ENCODE measurements at regions not wholly inside any gene's neighbourhood (a gene's known extent, or its start where the extent isn't known, plus 50 kb on each side); places are given as distances from the start of the nearest gene placed in this dataset.

DNA sequence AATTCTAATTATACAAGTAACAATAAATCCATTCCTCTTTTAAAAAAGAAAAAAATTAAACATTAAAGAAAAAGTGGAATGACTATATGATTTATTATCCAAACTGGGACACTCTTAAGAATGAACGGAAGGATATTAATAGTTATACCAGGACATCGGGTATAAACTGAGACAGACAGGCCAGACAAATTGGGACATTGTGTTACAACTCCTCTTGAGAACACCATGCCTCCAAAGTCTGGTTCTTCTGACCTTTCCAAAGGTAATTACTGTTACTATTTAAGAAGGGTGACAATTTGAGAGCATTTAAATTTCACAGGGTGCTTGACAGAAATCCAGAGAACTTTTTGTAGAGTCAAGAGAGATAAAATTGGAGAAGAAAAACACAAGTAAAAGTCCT is 132.1 kb upstream of the MARCHF11 start:
- Histone ChIP-seq H3K27ac (no peak overlapping the region), H3K36me3 (no peaks in the 10 kb centered on the region), H3K27me3 (no peaks in the 10 kb centered on the region), H3K4me3 (no peak overlapping the region), H3K9me3 (peaks cover 3% of the 10 kb centered on the region), H3K4me1 (no peaks in the 10 kb centered on the region)
- TF ChIP-seq CTCF (IDR thresholded peaks at IDR 0.05) (no peak), POLR2A (IDR thresholded peaks at IDR 0.05) (no peak), POLR2AphosphoS5 (IDR thresholded peaks at IDR 0.05; ENCODE audit: insufficient read depth in 1 of 2, low read depth in 1 of 2) (no peak)
- intact Hi-C loops (cut with DNase I), result no loop called here
- DNase-seq (ENCODE audit: extremely low spot score in 2 of 2), result no peak

- H3K9me3 ChIP-seq, result no peaks in the 10 kb centered on the region
- H3K27me3 ChIP-seq, result no peaks in the 10 kb centered on the region
- H3K4me1 ChIP-seq, result no peaks in the 10 kb centered on the region
- H3K27ac ChIP-seq, result no peak overlapping the region
- intact Hi-C loops (cut with DNase I), result no loop called here
- H3K4me3 ChIP-seq, result no peak overlapping the region
- DNase-seq (ENCODE audit: extremely low spot score in 2 of 2), result no peak
- no peaks in the 10 kb centered on the region for H3K36me3 ChIP-seq
- TF ChIP-seq CTCF (IDR thresholded peaks at IDR 0.05), result no peak
- TF ChIP-seq POLR2A (IDR thresholded peaks at IDR 0.05), result no peak
- TF ChIP-seq POLR2AphosphoS5 (IDR thresholded peaks at IDR 0.05; ENCODE audit: insufficient read depth in 1 of 2, low read depth in 1 of 2), result no peak
These were observed 127.2 kb upstream of the MARCHF11 start for GRCh38 chr5:16306812-16307211.

DNA sequence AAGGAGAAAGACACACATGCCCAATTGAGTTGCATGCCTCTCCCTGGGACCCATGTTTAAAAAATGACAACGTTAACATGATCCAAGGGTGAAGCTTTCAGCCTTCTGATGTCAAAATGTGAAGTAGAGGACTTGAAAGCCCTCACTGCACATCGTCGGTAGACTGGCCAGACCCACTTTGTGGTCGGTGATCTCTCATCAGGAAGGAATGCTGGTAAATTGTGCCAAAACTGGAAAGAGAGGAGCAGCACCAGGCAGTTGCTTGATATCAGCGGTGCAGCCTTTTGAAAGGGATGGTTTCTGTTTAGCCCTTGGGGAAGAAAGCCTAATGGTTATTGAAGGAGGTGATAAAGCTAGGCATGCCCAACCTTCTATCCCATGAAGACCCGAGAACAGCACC is 125.3 kb upstream of the MARCHF11 start:
- TF ChIP-seq POLR2A (IDR thresholded peaks at IDR 0.05), result no peak
- TF ChIP-seq CTCF (IDR thresholded peaks at IDR 0.05), result no peak
- no peak for TF ChIP-seq POLR2AphosphoS5 (IDR thresholded peaks at IDR 0.05; ENCODE audit: insufficient read depth in 1 of 2, low read depth in 1 of 2)
- intact Hi-C loops (cut with DNase I), result no loop called here
- no peak overlapping the region for H3K4me3 ChIP-seq
- H3K27me3 ChIP-seq, result no peaks in the 10 kb centered on the region
- H3K4me1 ChIP-seq, result no peaks in the 10 kb centered on the region
- no peaks in the 10 kb centered on the region for H3K36me3 ChIP-seq
- H3K27ac ChIP-seq, result no peak overlapping the region
- H3K9me3 ChIP-seq, result no peaks in the 10 kb centered on the region
- DNase-seq (ENCODE audit: extremely low spot score in 2 of 2), result no peak

GRCh38 chr5:16296946-16297345 is 117.4 kb upstream of the MARCHF11 start:
- Histone ChIP-seq H3K27ac (no peak overlapping the region), H3K27me3 (no peaks in the 10 kb centered on the region), H3K4me3 (no peak overlapping the region), H3K9me3 (no peaks in the 10 kb centered on the region), H3K36me3 (no peaks in the 10 kb centered on the region), H3K4me1 (no peaks in the 10 kb centered on the region)
- TF ChIP-seq POLR2AphosphoS5 (IDR thresholded peaks at IDR 0.05; ENCODE audit: insufficient read depth in 1 of 2, low read depth in 1 of 2), result no peak
- no peak for TF ChIP-seq POLR2A (IDR thresholded peaks at IDR 0.05)
- no peak for TF ChIP-seq CTCF (IDR thresholded peaks at IDR 0.05)
- no peak for DNase-seq (ENCODE audit: extremely low spot score in 2 of 2)
- intact Hi-C loops (cut with DNase I), result no loop called here

GRCh38 chr5:16291894-16292293 is 112.3 kb upstream of the MARCHF11 start:
- Histone ChIP-seq H3K27me3 (no peaks in the 10 kb centered on the region), H3K36me3 (no peaks in the 10 kb centered on the region), H3K9me3 (no peaks in the 10 kb centered on the region), H3K4me1 (no peaks in the 10 kb centered on the region), H3K27ac (no peak overlapping the region), H3K4me3 (no peak overlapping the region)
- no peak for TF ChIP-seq CTCF (IDR thresholded peaks at IDR 0.05)
- no peak for TF ChIP-seq POLR2AphosphoS5 (IDR thresholded peaks at IDR 0.05; ENCODE audit: insufficient read depth in 1 of 2, low read depth in 1 of 2)
- no peak for DNase-seq (ENCODE audit: extremely low spot score in 2 of 2)
- intact Hi-C loops (cut with DNase I), result no loop called here

Measured in vagina (tissue), 2 donors.